T-helper 2 cell treated with Interferon-gamma antibody and Interleukin-4, amounts not matched to agents 5 μg/mL and 100 μg/mL, for 36 hours (primary cell): ENCODE measurements at regions not wholly inside any gene's neighbourhood (a gene's known extent, or its start where the extent isn't known, plus 50 kb on each side); places are given as distances from the start of the nearest gene placed in this dataset.
A peak's percentile ranks its signal among the peaks of the same experiment; 100 is the strongest.

Experiments used
- DNase-seq: peaks from one replicate; pipeline ENCODE4 v3.0.0; 2021; ENCODE audit warnings: low spot score
- H3K27ac Mint-ChIP-seq: one replicate; pipeline ENCODE4 v1.8.0; 2021; ENCODE audit warnings: mild to moderate bottlenecking, mixed read lengths
- H3K27me3 Mint-ChIP-seq: one replicate; pipeline ENCODE4 v1.8.0; 2021; ENCODE audit warnings: low read depth, mixed read lengths
- H3K36me3 Mint-ChIP-seq: one replicate; pipeline ENCODE4 v1.8.0; 2021; ENCODE audit warnings: low read depth, mixed read lengths
- H3K4me1 Mint-ChIP-seq: one replicate; pipeline ENCODE4 v1.8.0; 2021; ENCODE audit warnings: low read depth, mixed read lengths
- H3K4me3 Mint-ChIP-seq: one replicate; pipeline ENCODE4 v1.8.0; 2022; ENCODE audit warnings: mild to moderate bottlenecking, moderate library complexity, mixed read lengths
- H3K9me3 Mint-ChIP-seq: one replicate; pipeline ENCODE4 v1.8.0; 2021; ENCODE audit warnings: mixed read lengths

GRCh38 chr14:22513066-22513812 is 75.8 kb downstream of the DAD1 start:
- Mint-ChIP-seq H3K27me3 (no peaks in the 10 kb centered on the region), H3K4me3 (peak overlapping the region; percentile 91), H3K9me3 (no peaks in the 10 kb centered on the region), H3K36me3 (peaks cover 92% of the 10 kb centered on the region), H3K4me1 (peaks cover 81% of the 10 kb centered on the region), H3K27ac (peak overlapping the region; percentile 95)
- no peak for DNase-seq

GRCh38 chr14:22512106-22512814 is 76.8 kb downstream of the DAD1 start:
- Mint-ChIP-seq H3K27me3 (no peaks in the 10 kb centered on the region), H3K27ac (peak overlapping the region; percentile 95), H3K4me1 (peaks cover 79% of the 10 kb centered on the region), H3K4me3 (peak overlapping the region; percentile 91), H3K36me3 (peaks cover 92% of the 10 kb centered on the region), H3K9me3 (no peaks in the 10 kb centered on the region)
- DNase-seq, result no peak

- H3K4me3 Mint-ChIP-seq, result peak overlapping the region; percentile 91
These were observed 78.4 kb downstream of the DAD1 start for GRCh38 chr14:22510527-22511110.

GRCh38 chr14:22509751-22510300 is 79.2 kb downstream of the DAD1 start:
- H3K4me3 Mint-ChIP-seq, result peak overlapping the region; percentile 91
- H3K27me3 Mint-ChIP-seq, result no peaks in the 10 kb centered on the region
- peaks cover 76% of the 10 kb centered on the region for H3K4me1 Mint-ChIP-seq
- DNase-seq, result no peak
- peak overlapping the region; percentile 95 for H3K27ac Mint-ChIP-seq
- peaks cover 92% of the 10 kb centered on the region for H3K36me3 Mint-ChIP-seq
- no peaks in the 10 kb centered on the region for H3K9me3 Mint-ChIP-seq

More at GRCh38 chr14:22510527-22511110, 78.4 kb downstream of the DAD1 start:
- Mint-ChIP-seq H3K27ac (peak overlapping the region; percentile 95), H3K9me3 (no peaks in the 10 kb centered on the region), H3K36me3 (peaks cover 94% of the 10 kb centered on the region), H3K4me1 (peaks cover 79% of the 10 kb centered on the region), H3K27me3 (no peaks in the 10 kb centered on the region)
- no peak for DNase-seq

- no peaks in the 10 kb centered on the region for H3K9me3 Mint-ChIP-seq
- H3K27me3 Mint-ChIP-seq, result no peaks in the 10 kb centered on the region
- no peak for DNase-seq
- peak overlapping the region; percentile 95 for H3K27ac Mint-ChIP-seq
- peaks cover 93% of the 10 kb centered on the region for H3K36me3 Mint-ChIP-seq
- H3K4me1 Mint-ChIP-seq, result peaks cover 76% of the 10 kb centered on the region
- H3K4me3 Mint-ChIP-seq, result peak overlapping the region; percentile 91
These were observed 79.9 kb downstream of the DAD1 start for GRCh38 chr14:22509036-22509709.

GRCh38 chr14:22508662-22509035 is 80.4 kb downstream of the DAD1 start:
- Mint-ChIP-seq H3K4me1 (peaks cover 80% of the 10 kb centered on the region), H3K36me3 (peaks cover 93% of the 10 kb centered on the region), H3K27ac (peak overlapping the region; percentile 95), H3K9me3 (no peaks in the 10 kb centered on the region), H3K27me3 (no peaks in the 10 kb centered on the region), H3K4me3 (peak overlapping the region; percentile 91)
- no peak for DNase-seq

- no peak for DNase-seq
- peaks cover 81% of the 10 kb centered on the region for H3K4me1 Mint-ChIP-seq
- no peaks in the 10 kb centered on the region for H3K27me3 Mint-ChIP-seq
- peaks cover 93% of the 10 kb centered on the region for H3K36me3 Mint-ChIP-seq
- peak overlapping the region; percentile 95 for H3K27ac Mint-ChIP-seq
- no peaks in the 10 kb centered on the region for H3K9me3 Mint-ChIP-seq
- H3K4me3 Mint-ChIP-seq, result peak overlapping the region; percentile 91
These were observed 80.9 kb downstream of the DAD1 start for GRCh38 chr14:22508150-22508457.

- DNase-seq, result no peak
- H3K4me1 Mint-ChIP-seq, result peaks cover 81% of the 10 kb centered on the region
- peaks cover 94% of the 10 kb centered on the region for H3K36me3 Mint-ChIP-seq
- H3K27ac Mint-ChIP-seq, result peak overlapping the region; percentile 95
- peak overlapping the region; percentile 91 for H3K4me3 Mint-ChIP-seq
- H3K27me3 Mint-ChIP-seq, result no peaks in the 10 kb centered on the region
- no peaks in the 10 kb centered on the region for H3K9me3 Mint-ChIP-seq
These were observed 82.2 kb downstream of the DAD1 start for GRCh38 chr14:22506778-22507351.

GRCh38 chr14:22506378-22506710 is 82.7 kb downstream of the DAD1 start:
- H3K4me3 Mint-ChIP-seq, result peak overlapping the region; percentile 91
- no peaks in the 10 kb centered on the region for H3K9me3 Mint-ChIP-seq
- H3K27ac Mint-ChIP-seq, result peak overlapping the region; percentile 95
- DNase-seq, result no peak
- H3K4me1 Mint-ChIP-seq, result peaks cover 80% of the 10 kb centered on the region
- H3K36me3 Mint-ChIP-seq, result peaks cover 95% of the 10 kb centered on the region
- no peaks in the 10 kb centered on the region for H3K27me3 Mint-ChIP-seq

GRCh38 chr14:22505697-22506377 is 83.2 kb downstream of the DAD1 start:
- Mint-ChIP-seq H3K36me3 (peaks cover 95% of the 10 kb centered on the region), H3K9me3 (no peaks in the 10 kb centered on the region), H3K27me3 (no peaks in the 10 kb centered on the region), H3K4me1 (peaks cover 76% of the 10 kb centered on the region), H3K4me3 (peak overlapping the region; percentile 91), H3K27ac (peak overlapping the region; percentile 95)
- no peak for DNase-seq

GRCh38 chr14:22505309-22505696 is 83.7 kb downstream of the DAD1 start:
- Mint-ChIP-seq H3K4me1 (peaks cover 76% of the 10 kb centered on the region), H3K4me3 (peak overlapping the region; percentile 91), H3K36me3 (peaks cover 95% of the 10 kb centered on the region), H3K27ac (peak overlapping the region; percentile 95), H3K9me3 (no peaks in the 10 kb centered on the region), H3K27me3 (no peaks in the 10 kb centered on the region)
- no peak for DNase-seq

- H3K4me1 Mint-ChIP-seq, result peaks cover 68% of the 10 kb centered on the region
- no peaks in the 10 kb centered on the region for H3K27me3 Mint-ChIP-seq
- peak overlapping the region; percentile 86 for H3K27ac Mint-ChIP-seq
- peaks cover 94% of the 10 kb centered on the region for H3K36me3 Mint-ChIP-seq
- no peaks in the 10 kb centered on the region for H3K9me3 Mint-ChIP-seq
- no peak for DNase-seq
- peak overlapping the region; percentile 90 for H3K4me3 Mint-ChIP-seq
These were observed 86.5 kb downstream of the DAD1 start for GRCh38 chr14:22502551-22502950.

GRCh38 chr14:22502007-22502406 is 87.0 kb downstream of the DAD1 start:
- no peaks in the 10 kb centered on the region for H3K9me3 Mint-ChIP-seq
- peaks cover 69% of the 10 kb centered on the region for H3K4me1 Mint-ChIP-seq
- peaks cover 94% of the 10 kb centered on the region for H3K36me3 Mint-ChIP-seq
- peak overlapping the region; percentile 90 for H3K4me3 Mint-ChIP-seq
- H3K27me3 Mint-ChIP-seq, result no peaks in the 10 kb centered on the region
- DNase-seq, result no peak
- peak overlapping the region; percentile 86 for H3K27ac Mint-ChIP-seq
